Embryonic facial prominence (tissue), 1 donor: ENCODE measurements at regions not wholly inside any gene's neighbourhood (a gene's known extent, or its start where the extent isn't known, plus 50 kb on each side); places are given as distances from the start of the nearest gene placed in this dataset.

Experiments
- DNase-seq: peaks from one replicate; pipeline ENCODE4 v3.0.0-alpha.2; 2016; ENCODE audit errors: extremely low spot score

DNA sequence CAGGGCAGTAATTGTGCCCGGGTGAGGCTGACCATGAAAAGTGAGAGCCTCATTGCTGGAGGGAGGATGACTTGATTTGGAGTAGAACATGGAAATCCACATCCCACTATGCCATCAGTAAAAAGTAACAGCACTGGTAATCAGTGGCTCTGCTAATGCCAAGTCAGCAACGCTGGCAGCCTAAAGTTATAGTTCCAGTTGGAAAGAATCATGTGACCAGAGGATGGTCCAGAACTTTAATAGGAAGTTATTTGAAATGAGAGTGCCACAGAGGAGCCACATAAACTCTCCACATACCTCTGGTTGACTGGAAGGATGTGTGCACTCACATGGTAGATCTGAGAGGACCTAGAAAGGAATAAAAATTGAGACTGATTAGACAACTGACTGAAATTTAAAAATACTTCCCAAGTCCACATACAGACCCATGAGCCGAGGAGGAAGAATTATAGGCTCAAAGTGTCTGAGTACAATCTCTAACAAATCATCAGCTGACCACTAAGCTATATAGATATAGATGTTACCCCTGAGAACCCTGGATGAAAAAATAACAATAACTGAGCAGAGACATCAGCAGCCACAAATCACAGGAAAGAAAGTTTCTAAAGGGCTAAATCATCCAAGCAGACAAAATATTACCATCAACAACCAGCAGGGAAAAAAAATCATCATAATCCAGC, 346.8 kb downstream of the STK39 start:
- DNase-seq: no peak

DNA sequence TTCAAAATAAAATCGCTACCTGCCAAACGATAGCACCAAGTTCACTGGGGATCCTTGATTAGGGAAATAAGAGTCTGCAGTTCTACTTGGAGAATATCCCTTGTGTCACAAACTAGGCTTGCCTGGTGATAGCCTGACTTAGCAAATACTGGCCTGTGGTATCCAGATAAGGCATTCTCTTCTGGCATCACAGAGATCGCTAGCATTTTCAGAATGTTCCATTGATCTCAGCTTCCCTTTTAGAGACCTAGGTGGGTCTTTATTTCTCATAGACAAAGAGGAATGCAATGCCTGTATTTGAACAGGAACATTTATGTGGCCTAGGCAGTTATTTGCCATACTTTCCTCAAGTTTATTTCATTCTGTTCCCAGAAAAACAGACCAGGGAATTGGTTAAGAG, 349.1 kb downstream of the STK39 start:
- no peak for DNase-seq

DNA sequence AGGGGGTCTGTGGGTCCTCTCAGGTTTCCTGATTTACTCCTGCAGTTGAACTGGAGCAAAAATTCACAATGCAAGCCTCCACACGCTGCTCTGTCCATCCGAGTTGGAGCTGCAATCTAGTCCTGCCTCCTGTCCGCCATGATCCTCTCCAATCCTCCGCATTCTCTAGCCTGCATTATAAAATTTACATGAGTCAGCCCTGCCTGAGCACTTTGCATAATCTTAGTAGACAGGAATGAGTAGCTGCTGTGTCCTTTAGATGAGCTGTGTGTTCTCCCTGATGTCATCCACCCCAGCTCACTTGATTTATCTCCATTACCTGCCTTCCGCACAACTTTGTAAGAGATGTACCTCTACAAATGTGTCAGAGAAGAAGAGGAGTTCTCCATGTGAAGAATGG, 355.6 kb downstream of the STK39 start:
- DNase-seq: no peak

DNA sequence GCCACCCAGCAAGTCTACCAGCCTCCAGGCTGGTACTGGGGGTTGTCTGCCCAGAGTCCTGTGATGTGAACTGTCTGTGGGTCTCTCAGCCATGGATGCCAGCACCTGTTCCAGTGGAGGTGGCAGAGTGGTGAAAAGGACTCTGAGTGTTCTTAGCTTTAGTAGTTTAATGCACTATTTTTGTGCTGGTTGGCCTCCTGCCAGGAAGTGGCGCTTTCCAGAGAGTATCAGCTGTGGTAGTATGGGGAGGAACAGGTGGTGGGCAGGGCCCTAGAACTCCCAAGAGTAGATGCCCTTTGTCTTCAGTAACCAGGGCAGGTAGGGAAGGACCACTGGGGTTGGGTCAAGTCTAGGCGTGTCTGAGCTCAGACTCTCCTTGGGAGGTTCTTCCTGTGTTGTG, 356.7 kb downstream of the STK39 start:
- no peak for DNase-seq

DNA sequence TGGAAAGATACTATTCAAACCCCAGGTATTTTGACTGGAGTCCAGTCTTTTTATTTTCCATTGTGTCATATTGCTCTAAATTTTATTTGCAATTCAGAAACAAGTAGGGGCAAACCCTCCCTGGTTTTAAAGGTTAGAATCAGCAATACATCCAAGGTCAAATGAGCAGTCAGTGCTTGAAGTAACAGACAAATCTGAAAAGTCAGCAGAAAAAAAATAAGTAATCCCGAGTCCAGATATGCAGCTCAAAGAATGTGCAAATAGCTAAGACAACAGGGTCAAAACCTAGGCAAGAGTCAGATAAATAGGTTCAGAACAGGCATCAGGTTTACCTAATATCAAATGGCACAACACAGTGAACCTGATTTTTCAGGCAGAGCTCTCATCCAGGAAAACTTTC, 367.0 kb downstream of the STK39 start:
- no peak for DNase-seq

DNA sequence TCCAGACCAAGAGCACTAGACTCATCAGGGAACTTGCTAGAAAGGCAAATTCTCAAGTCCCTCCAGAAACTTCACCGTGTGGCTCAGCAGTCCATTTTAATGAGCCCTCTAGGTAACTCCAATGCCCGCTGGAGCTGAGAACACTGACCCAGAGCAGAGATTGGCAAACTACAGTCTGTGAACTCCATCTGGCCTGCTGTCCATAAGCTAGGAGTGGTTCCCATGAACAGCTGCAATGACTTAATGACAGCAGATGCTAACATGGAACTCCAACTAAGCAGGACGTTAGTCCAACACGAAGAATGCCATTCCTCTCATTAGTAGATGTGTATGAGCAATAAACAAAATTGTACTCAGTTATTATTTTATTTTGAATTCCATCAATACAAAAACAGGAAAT, 371.9 kb downstream of the STK39 start:
- no peak for DNase-seq

DNA sequence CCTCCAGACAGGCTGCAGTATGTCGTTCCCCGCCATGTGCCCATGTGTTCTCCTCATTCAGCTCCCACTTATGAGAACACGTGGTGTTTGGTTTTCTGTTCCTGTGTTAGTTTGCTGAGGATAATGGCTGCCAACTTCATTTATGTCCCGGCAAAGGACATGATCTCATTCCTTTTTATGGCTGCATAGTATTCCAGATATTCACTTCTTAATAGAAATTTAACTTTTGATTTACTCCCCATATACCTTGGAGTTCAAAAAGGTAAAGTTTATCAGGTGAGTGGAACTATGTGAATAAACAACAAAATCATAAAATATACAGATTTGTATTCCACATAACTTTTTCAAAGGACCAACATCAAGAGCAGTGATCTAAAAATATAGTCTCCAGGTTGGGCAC, 372.6 kb downstream of the STK39 start:
- DNase-seq: no peak

DNA sequence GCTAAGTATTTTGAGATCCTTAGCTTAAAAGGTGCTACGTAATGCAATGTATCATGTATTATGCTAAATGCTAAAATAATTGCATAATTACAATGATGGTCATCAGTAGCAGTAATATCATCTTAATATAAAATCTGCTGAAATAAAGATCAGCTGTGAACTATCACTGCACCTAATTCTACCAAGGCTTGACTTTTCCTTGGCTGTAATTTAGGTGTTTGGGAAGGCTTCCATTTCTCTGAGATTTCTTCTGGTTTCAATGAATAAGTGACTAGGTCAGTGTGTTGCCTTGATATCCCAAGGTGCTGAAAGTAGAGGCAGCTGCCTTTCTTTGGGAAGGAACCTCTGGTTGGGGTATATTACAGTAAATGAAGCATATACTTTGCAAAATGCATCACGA, 376.1 kb downstream of the STK39 start:
- no peak for DNase-seq

DNA sequence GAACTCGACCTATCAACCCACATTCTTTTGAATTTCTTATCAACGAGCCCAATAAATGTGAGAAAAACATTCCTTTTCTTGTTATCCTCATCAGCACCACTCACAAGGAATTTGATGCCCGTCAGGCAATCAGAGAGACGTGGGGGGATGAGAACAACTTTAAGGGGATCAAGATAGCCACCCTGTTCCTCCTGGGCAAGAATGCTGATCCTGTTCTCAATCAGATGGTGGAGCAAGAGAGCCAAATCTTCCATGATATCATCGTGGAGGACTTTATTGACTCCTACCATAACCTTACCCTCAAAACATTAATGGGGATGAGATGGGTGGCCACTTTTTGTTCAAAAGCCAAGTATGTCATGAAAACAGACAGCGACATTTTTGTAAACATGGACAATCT, 378.2 kb downstream of the STK39 start:
- no peak for DNase-seq

DNA sequence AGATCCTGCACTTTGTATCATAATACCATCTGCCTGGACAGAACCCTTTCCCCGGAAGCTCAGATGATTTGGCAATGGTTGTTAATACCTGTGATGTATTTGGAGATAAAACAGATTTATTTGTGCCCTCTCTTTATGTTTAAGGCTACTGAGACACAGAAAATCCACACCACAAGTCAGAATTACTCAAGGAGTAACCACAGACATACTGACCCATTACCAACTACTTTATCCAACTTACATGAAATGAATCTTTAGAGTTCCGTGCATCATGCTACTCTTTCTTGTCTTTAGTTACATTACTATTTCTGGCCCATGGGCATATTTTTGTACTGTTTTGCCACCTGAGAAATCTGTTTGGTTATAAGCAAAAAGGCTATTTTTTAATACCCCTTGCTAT, 384.0 kb downstream of the STK39 start:
- DNase-seq: no peak

DNA sequence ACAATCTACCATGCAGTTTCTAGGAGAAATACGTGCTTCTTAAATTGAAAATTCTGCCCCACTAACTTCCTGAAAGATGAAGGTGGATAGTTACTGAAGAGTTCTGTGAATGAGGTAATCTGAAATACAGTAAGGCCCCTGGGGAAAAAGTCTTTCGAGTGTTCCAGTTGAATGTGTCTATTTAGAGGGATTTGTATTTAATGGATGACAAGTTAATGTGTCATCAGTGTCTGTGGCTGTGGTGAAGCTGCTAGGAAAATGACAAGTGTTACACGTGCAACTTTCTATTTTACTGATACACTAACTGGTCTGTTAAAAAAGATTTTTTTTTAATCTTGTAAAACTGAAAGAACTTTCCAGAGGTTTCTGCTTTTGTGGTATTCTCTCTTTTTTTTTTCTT, 384.6 kb downstream of the STK39 start:
- DNase-seq: no peak

DNA sequence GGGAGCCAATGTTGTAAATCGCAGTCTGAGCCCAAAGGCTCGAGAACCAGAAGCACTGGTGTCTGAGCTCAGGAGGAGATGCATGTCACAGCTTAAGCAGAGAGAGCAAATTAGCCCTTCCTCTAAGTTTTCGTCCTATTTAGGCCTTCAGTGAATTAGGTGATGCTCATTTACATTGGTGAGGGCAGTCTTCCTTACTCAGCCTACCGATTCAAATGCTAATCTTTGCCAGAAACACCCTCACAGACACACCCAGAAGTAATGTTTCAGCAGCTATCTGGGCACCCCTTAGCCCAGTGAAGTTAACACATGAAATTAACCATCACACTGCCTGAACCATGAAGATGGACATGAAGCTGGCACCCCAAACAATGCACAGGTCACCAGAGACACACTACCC, 385.1 kb downstream of the STK39 start:
- no peak for DNase-seq

DNA sequence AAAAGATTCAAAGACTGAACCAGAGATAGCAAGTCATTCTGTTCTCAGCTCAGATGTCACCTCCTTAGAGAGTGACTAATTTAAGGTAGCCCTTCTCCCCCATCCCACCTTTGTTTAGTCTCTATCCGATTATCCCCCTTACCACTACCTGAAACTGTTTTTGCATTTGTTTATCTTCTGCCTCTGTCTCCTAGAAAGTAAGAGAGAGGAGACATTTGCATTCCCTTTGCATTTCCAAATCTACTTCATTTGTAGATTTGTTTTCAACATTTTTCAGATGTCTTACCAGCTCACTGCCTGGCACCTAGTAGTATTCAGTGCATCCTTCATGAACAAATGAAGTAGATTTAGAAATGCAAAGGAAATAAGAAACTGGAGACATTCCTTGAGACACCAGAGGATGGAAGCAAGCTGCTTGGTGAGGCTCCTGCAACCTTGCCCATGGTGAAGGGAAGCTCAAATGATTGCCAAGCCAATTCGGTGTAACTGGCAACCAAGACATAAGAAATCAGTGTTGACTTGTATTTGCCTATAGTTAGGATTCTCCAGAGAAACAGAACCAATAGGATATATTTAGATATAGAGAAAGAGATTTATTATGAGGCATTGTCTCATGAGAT, 385.7 kb downstream of the STK39 start:
- no peak for DNase-seq

DNA sequence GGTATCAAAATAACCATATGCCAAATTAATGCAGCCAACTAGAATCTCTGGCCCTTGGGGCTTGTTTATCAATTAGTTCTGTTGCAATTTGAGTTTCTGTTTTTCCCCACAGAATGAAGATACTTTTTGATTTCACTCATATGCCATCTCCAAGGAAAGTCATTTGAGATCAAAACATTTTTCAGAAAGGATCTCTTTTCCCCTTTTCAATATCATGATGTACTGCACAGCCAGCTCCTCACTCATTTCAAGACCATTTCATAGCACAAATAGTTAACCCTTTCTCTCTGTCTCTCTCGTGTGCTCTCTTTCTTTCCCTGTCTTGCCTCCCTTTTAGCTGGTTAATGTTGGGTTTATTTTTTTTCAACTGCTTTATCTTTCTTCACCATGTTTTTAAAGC, 387.3 kb downstream of the STK39 start:
- DNase-seq: no peak

DNA sequence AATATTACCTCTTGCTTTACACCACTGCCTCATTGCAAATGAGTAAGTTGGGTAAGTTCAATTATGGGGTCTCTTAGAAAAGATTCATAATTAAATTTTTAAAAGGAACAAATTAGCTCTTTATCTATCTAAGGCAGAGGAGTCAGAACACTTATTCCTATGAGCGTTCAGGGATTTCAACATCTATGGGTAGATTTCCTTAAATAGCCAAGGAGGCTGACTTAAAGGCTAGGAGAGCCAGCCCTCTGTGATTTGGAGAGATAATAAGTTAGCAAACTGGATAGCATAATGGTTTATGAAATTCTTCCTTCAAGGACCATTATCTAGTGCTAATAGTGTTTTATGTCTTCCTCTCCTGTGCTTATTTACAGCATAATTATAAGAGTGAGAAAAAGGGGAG, 387.7 kb downstream of the STK39 start:
- DNase-seq: no peak

DNA sequence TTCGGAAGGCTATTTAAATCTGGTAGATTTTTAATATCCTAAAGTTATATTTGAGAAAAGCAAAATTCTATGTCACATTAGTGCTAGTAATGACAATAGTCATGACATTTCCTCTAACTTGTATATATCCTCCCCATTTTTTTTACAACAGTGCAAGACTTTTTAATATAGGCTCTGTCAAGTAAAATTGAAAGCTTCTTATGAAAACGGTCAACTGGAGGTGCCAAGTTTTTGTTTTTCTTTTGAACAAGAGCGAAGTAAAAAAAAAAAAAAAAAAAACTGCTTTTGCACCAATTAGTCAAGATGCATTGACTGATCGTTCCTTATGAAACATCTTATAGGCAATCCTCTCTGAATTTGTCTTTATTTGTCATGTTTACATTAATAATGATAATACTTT, 389.3 kb downstream of the STK39 start:
- DNase-seq: no peak

DNA sequence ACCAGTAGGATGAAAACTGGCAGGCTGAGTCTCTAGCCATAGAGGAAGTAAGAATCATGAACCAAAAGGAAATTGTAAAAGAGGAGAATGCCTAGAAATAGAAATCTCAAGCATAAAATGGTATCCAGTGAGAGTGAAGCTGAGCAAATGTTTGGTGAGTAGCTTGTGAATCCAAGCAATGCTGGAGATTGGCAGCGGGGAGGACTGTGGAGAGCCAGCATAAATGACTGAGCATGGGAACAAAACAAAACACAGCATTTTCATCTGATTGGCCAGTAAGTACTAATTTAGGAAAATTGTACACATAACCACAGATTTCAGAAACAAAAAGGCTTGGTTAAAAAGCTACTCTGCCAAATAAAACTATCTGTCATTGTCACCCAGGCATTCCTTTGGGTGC, 390.0 kb downstream of the STK39 start:
- DNase-seq: no peak

DNA sequence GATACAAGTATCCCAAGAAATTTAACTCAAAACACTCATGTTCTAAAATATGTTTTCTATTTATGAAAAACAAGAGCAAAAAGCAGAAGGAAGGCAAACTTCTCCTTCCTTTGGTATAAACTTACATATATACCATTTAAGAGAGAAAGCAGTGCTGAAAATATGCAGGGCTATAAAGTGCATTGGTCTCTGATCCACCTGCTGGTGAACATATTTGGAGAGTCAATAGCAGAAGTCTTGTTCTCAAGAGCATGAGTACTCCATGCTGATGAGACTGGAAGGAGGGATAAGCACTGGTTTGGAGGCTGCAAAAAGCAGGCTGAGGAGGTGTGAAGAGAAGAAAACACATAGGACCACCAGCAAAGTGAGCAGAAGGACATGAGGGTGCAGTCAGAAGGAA, 391.2 kb downstream of the STK39 start:
- DNase-seq: no peak

DNA sequence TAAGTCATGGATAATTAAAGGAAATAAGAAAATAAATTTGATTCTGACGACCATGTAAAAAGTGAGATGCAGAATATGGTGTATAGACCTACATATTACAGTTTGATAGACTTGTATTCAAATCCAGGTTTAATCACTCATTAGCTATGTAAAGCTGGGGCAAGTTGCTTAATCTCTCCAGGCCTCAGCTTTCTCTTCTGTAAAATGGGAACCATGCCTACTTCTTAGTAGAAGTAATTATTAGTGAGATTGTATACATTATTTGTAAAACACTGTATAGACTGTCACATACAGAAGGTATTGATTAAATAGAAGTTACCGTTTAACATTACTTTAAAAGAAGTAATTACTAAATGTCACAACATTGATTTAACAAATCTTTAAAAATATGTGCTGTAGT, 392.2 kb downstream of the STK39 start:
- no peak for DNase-seq

DNA sequence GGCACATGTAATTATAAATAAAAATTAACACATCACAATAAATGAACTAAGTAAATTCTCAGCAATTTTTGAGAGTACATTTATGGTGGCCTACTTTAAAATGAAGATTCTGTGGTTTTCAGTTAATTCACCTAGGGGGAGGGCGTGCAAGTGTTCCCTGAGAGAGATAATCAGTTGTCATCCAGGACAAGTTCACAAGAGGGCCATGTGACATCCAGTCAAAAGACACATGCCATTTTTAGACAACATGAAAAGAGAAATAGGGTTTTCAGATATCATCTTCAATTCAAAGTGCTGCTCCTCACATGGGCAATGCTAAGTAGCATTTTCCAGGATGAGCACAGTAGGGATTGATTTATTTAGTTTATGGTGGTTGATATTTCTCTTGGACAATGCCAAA, 393.7 kb downstream of the STK39 start:
- DNase-seq: no peak

DNA sequence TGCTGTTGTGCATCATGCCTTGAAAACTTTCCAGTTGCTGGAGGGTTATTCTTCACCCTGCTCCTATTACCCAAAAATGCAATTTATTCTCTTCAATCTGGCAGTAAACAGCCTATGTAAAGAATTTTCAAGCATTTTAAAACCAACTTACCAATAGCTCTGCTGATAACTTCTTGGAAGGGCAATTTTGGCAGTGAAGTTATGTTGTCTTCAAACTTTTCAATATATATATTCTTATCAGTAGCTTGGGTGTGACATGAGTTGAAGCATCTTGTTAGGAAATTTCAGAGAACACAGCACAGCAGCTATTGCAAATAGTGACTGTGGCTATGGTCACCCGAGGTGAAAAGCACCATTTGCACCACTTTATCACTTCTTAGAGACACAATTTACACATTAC, 395.5 kb downstream of the STK39 start:
- no peak for DNase-seq

DNA sequence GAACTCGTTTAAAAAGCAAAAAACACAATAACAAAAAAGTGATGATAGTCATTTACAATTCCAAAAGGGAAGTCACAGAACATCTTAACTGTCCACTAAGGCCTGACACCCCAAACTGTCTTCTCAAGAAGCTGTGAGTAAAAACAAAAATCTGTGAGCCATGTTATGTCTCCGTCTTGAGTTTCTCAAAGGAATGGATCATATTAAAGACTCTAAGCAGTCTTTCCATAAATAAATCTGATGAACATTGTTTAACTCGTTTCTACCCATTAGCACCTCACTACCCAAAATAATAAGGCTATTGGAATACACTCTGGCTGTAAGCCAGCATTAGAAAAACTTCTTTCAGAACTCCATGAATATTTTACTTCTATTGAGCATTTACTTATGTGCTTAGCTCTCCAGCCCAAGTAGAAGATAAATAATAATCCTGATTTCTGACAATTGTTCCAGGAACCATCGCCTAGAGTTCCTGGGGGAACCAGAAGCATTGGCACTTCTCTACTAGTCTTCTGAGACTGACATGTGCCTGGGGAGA, 396.0 kb downstream of the STK39 start:
- DNase-seq: no peak

DNA sequence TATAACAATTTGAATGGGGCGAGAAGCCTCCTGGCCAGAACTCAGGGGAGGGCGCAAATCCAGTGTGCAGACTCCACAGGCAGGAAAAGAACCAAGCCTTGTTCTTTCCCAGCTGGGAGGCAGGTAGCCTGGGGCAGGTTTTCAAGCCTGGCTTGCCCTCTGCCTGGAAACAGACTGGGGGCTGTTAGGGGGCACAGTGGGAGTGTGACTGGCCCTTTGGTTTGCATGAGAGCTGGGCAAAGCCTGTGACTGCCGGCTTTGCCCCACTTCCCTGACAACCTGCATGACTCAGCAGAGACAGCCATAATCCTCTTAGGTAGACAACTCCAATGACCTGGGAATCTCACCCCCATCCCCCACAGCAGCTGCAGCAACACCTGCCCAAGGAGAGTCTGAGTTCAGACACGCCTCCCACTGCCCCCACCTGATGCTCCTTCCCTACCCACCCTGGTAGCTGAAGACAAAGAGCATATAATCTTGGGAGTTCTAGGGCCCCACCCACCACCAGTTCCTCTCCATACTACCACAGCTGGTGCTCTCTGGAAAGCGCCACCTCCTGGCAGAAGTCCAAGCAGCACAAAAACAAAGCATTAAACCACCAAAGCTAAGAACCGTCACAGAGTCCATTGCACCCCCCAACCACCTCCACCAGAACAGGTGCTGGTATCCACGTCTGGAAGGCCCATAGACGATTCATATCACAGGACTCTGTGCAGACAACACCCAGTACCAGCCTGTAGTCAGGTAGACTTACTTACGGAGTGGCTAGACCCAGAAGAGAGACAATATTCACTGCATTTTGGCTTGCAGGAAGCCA, 402.5 kb downstream of the STK39 start:
- DNase-seq: no peak
